ENCODE measurements at regions not wholly inside any gene's neighbourhood (a gene's known extent, or its start where the extent isn't known, plus 50 kb on each side); places are given as distances from the start of the nearest gene placed in this dataset.

DNA sequence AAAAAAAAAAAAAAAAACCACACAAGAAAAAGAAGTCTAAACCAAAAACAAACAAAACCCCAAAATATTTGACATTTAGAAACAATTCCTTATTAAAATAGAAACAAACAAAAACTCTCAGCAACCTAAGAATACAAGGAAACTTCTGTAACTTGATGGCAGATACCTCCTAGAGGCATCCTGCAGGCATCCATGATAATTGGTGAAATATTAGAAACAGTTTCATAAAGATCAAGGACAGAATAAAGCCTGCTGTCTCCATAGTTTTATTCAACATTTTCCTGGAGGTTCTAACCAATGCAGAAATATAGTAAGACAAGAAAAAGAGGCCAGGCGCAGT, 63.0 kb upstream of the TRPM1 start:
- DNase-seq (no peak), ATAC-seq (no peak)
- H3K27ac Mint-ChIP-seq = no peak overlapping the region
- no peak overlapping the region for H3K4me3 Mint-ChIP-seq
- no peaks in the 10 kb centered on the region for H3K36me3 Mint-ChIP-seq (ENCODE audit: low read depth)
- H3K27me3 Mint-ChIP-seq = peaks cover 3% of the 10 kb centered on the region
- no peaks in the 10 kb centered on the region for H3K9me3 Mint-ChIP-seq
- peaks cover 11% of the 10 kb centered on the region for H3K4me1 Mint-ChIP-seq

DNA sequence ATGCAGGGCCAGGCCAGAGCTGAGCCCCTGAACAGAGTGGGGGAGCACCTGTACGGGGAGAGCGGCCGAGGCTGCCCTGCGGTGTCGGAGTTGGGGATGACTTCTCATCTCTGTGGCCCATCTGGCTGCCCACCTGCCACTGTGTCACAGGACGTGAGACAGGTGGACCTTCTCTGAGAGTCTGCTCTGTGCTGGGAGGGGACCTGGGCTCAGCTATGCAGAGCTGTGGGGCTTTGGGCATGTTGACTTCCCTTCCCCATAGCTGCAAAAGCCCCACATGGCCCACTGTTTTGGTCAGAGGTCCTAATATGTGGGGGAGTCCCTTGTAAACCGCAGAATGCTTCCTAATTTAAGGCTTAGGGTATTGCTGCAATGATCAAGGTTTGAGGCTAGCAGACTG, 68.0 kb upstream of the TRPM1 start:
- H3K9me3 Mint-ChIP-seq = no peaks in the 10 kb centered on the region
- DNase-seq (no peak), ATAC-seq (no peak)
- no peak overlapping the region for H3K4me3 Mint-ChIP-seq
- no peak overlapping the region for H3K27ac Mint-ChIP-seq
- no peaks in the 10 kb centered on the region for H3K36me3 Mint-ChIP-seq (ENCODE audit: low read depth)
- peaks cover 11% of the 10 kb centered on the region for H3K4me1 Mint-ChIP-seq
- H3K27me3 Mint-ChIP-seq = no peaks in the 10 kb centered on the region

DNA sequence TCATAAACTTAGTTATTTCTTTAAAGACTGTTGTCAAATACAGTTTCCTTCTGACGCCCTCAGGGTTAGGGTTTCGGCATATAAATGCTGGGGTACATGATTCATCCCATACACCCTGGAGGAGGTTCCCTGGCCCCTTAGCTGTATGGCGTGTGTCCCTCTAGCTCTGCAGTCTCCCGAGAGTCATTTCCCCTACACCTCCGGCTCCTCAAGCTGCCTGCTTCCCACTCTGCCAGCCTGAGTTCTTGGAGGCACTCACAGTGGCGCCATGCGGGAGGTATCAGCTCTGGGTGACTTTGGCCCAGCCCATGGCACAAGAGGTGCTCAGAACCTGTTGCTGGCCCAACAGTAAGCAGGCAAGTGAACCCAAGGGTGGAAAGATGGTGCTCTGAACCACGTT, 70.2 kb upstream of the TRPM1 start:
- H3K27me3 Mint-ChIP-seq = no peaks in the 10 kb centered on the region
- no peak overlapping the region for H3K27ac Mint-ChIP-seq
- no peaks in the 10 kb centered on the region for H3K9me3 Mint-ChIP-seq
- ATAC-seq = no peak
- H3K36me3 Mint-ChIP-seq (ENCODE audit: low read depth) = no peaks in the 10 kb centered on the region
- H3K4me3 Mint-ChIP-seq = no peak overlapping the region
- no peak for DNase-seq
- H3K4me1 Mint-ChIP-seq = peaks cover 11% of the 10 kb centered on the region

DNA sequence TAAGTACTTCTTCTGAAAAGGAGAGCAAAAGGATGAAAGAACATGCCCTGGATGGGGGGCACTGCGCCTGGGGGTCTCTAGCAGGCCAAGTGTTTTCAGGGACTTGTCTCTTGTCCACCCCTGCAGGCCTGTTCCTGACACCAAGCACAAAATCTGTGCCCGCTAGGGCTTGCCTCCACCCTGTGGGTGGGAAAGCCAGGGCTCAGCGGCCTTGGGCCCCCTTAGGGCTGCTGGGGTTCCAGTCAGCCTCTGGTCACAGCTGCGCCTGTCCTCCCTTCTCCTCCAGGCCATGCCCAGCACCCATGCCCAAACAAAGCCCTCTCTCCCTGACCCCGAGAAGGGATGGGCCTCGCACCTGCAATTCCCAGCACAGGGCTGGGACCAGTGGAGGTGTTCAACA, 71.1 kb upstream of the TRPM1 start:
- H3K9me3 Mint-ChIP-seq = no peaks in the 10 kb centered on the region
- DNase-seq (no peak), ATAC-seq (no peak)
- H3K27me3 Mint-ChIP-seq = no peaks in the 10 kb centered on the region
- no peaks in the 10 kb centered on the region for H3K36me3 Mint-ChIP-seq (ENCODE audit: low read depth)
- H3K4me1 Mint-ChIP-seq = peaks cover 7% of the 10 kb centered on the region
- no peak overlapping the region for H3K27ac Mint-ChIP-seq
- H3K4me3 Mint-ChIP-seq = no peak overlapping the region

DNA sequence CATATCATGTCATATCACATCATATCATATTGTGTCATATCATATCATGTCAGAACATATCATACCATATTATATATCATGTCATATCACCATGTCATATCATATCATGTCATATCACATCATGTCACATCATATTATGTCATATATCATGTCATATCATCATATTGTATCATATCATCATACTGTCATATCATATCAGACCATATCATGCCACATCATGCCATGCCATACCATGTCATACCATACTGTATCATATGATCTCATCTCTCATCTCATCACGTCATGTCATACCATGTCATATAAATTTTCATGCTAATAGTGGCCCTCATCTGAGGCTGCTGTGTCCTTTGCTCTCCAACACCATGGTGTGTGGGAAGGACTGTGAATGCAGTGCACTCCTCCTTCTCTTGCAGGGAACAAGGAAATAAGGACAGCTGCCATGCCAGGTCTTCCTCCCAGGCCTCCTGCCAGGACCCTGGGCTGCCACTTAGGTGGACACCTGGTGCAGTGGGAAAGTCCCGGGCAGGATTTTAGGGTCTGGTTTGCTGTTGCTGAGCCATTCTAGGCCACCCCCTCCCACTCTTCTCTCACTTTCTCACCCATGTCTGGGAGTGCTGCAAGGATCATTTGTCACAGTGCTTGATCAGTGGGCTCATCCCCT, 72.4 kb upstream of the TRPM1 start:
- no peak overlapping the region for H3K27ac Mint-ChIP-seq
- no peak for ATAC-seq

DNA sequence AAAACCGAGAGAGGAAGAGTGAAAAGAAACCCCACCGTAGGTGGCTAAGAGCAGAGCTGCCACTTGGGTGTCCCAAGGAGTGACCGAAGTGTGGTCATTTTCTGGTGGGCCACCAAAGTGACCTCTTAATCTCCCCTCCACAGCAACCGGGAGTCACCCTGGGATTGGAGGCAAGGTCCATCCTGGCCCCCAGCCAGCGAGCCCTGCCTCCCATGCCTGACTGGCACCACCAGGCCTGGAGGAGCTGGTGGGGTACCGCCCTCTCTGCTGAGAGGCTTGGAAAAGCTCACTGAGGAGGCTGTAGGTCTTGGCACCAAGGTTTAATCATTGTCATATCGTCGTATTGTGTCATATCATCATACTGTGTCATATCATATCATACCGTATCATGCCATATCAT, 74.0 kb upstream of the TRPM1 start:
- ATAC-seq = no peak
- Mint-ChIP-seq H3K27me3 (no peaks in the 10 kb centered on the region), H3K4me3 (no peak overlapping the region), H3K36me3 (ENCODE audit: low read depth) (no peaks in the 10 kb centered on the region), H3K9me3 (peaks cover 5% of the 10 kb centered on the region), H3K27ac (peak overlapping the region; percentile 13), H3K4me1 (peaks cover 16% of the 10 kb centered on the region)
- DNase-seq = no peak

More for the DNA sequence above, 72.4 kb upstream of the TRPM1 start:
- Mint-ChIP-seq H3K9me3 (no peaks in the 10 kb centered on the region), H3K4me3 (no peak overlapping the region), H3K4me1 (peaks cover 6% of the 10 kb centered on the region), H3K27me3 (no peaks in the 10 kb centered on the region), H3K36me3 (ENCODE audit: low read depth) (no peaks in the 10 kb centered on the region)
- DNase-seq = no peak

DNA sequence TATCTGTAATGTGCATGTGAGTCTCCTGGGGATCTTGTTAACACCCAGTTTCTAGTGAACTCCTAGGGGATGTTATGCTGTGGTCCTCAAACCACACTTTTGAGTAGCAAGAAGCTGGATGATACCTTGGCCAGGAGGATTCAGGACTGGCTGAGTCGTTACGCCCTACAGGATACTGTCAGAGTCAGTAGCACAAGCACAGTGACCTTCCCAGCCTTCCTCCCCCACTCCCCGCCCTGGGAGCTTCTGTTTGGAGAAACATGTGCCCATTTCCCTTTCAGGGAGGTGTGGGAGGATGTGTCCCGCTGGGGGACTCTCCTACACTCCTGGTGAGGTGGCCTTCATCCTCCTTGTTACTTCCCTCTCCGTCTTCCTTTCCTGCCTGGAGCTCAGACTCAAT, 76.4 kb upstream of the TRPM1 start:
- ATAC-seq (peak; percentile 60), DNase-seq (no peak)
- H3K27me3 Mint-ChIP-seq = no peaks in the 10 kb centered on the region
- H3K36me3 Mint-ChIP-seq (ENCODE audit: low read depth) = no peaks in the 10 kb centered on the region
- no peak overlapping the region for H3K4me3 Mint-ChIP-seq
- H3K27ac Mint-ChIP-seq = no peak overlapping the region
- H3K9me3 Mint-ChIP-seq = peaks cover 8% of the 10 kb centered on the region
- H3K4me1 Mint-ChIP-seq = peaks cover 16% of the 10 kb centered on the region

DNA sequence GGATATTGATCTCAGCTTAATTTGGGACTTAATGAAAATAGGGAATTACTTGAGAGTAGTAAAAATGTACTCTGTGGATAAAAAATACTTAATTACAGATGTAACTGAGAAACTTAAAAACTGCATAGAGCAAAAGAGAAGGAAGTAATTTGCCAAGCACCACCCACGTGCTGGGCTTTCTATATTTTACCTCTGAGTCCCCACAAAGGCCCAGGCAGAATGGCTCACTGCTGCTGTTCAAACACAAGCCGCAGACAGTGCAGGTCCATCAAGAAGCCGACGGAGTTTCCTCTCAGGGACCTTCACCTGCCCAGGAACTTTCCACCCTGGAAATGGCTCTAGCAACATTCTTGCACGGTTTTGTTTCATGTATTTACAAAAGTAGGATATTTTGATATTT, 77.2 kb upstream of the TRPM1 start:
- DNase-seq = no peak
- H3K4me1 Mint-ChIP-seq = peaks cover 16% of the 10 kb centered on the region
- H3K9me3 Mint-ChIP-seq = peaks cover 8% of the 10 kb centered on the region
- H3K36me3 Mint-ChIP-seq (ENCODE audit: low read depth) = no peaks in the 10 kb centered on the region
- H3K4me3 Mint-ChIP-seq = no peak overlapping the region
- no peaks in the 10 kb centered on the region for H3K27me3 Mint-ChIP-seq
- no peak overlapping the region for H3K27ac Mint-ChIP-seq
- ATAC-seq = no peak

DNA sequence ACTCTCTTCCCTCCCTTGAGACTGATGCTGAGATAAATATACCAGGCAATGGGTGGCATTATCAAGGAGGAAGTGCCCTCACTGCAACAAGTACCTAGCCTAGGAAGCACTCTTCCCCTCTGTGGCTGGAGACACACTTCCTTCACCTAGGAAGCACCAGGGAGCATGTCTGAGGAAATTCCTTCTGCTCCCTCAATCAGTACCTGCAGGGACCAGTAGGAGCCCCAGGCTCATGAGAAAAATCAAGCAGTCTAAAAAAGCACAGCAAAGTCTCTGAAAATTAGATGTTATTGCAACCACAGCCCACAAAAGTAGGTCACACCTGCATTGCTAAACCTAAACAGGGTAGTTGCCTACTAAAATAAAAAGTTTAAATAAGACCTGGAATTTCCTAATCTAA, 78.2 kb upstream of the TRPM1 start:
- H3K9me3 Mint-ChIP-seq = peaks cover 8% of the 10 kb centered on the region
- peak overlapping the region; percentile 60 for H3K27ac Mint-ChIP-seq
- DNase-seq (no peak), ATAC-seq (no peak)
- no peaks in the 10 kb centered on the region for H3K27me3 Mint-ChIP-seq
- no peaks in the 10 kb centered on the region for H3K36me3 Mint-ChIP-seq (ENCODE audit: low read depth)
- no peak overlapping the region for H3K4me3 Mint-ChIP-seq
- peaks cover 16% of the 10 kb centered on the region for H3K4me1 Mint-ChIP-seq

DNA sequence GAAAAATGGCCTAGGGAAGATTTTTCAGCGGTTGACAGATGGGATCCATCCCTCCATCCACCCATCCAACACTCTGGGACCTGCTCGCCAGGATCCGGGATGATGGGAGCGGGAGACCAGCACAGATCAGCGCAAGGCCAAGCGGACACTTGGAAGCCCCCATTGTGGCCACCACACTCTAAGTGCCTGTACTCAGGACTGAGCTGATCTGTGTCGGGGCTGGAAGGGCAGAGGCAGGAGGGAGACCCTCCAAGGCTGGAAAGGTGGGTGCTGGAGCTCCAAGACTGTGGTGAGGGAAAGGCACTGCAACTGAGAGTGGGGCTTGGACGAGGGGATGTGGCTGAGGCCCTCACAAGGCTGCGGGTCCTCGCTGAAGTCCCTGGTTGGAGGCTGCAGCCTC, 91.8 kb upstream of the TRPM1 start:
- Mint-ChIP-seq H3K36me3 (ENCODE audit: low read depth) (peaks cover 9% of the 10 kb centered on the region), H3K4me3 (no peak overlapping the region), H3K4me1 (peaks cover 6% of the 10 kb centered on the region), H3K27me3 (no peaks in the 10 kb centered on the region), H3K27ac (no peak overlapping the region), H3K9me3 (peaks cover 16% of the 10 kb centered on the region)
- DNase-seq (no peak), ATAC-seq (no peak)

DNA sequence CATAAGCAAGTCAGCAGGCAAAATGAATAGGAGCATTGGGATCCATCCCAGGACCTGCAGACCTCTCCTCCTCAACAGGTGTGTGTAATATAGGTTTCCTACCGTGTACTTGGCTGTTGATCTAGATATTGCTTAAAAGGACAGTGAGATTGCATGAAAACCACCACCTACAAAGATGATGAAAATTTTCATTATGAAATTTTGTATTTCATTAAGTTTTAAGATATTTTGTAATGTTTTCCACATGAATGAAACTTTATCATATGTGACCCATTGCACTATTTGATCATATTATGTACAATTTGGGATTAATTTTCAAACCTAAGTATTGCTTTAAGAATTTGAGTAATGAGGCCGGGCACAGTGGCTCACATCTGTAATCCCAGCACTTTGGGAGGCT, 94.3 kb upstream of the TRPM1 start:
- DNase-seq (no peak), ATAC-seq (no peak)
- peaks cover 13% of the 10 kb centered on the region for H3K4me1 Mint-ChIP-seq
- no peak overlapping the region for H3K4me3 Mint-ChIP-seq
- H3K27me3 Mint-ChIP-seq = peaks cover 4% of the 10 kb centered on the region
- no peaks in the 10 kb centered on the region for H3K9me3 Mint-ChIP-seq
- no peaks in the 10 kb centered on the region for H3K36me3 Mint-ChIP-seq (ENCODE audit: low read depth)
- H3K27ac Mint-ChIP-seq = no peak overlapping the region

DNA sequence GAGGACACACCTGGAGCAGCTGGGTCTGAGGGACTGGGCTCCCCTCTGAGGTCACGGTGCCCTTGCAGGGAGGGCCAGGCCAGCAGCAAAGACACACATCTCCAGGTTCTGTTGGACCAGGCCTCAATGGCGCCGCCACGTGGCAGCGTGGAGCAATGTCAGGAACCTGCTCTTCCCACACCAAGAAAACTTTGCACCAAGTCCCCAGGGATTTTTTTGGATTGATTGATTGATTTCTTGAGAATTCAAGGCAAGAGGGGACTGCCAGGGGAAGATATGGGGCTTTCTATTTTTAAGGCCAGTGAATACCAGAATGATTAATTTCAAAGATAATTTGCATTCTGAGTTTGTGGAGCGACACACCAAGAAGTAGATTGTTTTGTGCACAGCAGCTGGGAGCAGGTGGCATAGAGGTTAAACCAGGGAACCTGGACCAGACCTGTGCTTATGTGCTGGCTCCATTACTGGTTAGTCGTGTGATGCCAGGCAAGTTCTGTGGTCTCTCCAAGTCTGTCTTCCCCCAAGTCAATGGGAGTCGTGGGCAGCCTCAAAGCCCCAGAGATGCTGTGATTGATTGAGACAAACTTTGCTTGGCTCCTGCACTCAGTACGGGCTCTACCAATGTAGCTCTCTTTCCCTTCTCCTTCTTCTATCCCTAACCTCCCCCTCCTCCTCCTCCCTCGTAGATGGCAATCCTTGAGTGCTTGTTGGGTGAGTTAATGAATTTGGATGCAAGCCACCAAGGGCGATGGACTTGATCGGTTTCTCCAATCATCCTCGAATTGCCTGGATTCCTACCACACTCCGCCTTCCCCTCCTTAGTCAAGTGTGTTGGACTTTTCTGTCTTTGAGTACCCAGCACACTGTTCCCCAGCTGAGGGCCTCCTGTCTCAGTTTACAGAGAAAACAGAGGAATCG, 96.2 kb upstream of the TRPM1 start:
- DNase-seq = peak; percentile 63
- Mint-ChIP-seq H3K4me1 (peaks cover 17% of the 10 kb centered on the region), H3K9me3 (no peaks in the 10 kb centered on the region), H3K36me3 (ENCODE audit: low read depth) (no peaks in the 10 kb centered on the region), H3K27ac (no peak overlapping the region), H3K27me3 (peaks cover 4% of the 10 kb centered on the region), H3K4me3 (no peak overlapping the region)
- peak; percentile 30 for ATAC-seq

DNA sequence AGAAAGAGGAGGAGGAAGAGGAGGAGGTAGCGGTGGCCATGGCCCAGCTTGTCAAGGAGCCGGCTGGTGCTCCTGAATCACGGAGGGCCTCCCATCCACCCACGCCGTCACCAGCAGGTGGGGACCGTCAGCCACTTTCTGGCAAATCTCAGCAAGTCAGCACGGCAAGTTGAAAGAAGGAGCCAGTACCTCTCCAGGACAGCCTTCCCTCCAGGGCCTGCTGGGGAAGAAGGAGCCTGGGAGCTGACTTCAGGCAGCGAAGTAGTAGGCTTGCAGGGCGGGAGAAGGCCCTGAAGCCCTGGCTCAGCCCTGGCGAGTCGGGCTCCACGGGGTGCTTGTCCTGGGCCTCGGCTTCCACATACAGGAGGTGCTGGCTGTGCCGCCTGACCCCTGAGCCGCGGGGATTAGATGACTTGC, 99.2 kb upstream of the TRPM1 start:
- Mint-ChIP-seq H3K27me3 (peaks cover 4% of the 10 kb centered on the region), H3K4me1 (peaks cover 25% of the 10 kb centered on the region), H3K4me3 (no peak overlapping the region), H3K9me3 (no peaks in the 10 kb centered on the region), H3K36me3 (ENCODE audit: low read depth) (no peaks in the 10 kb centered on the region), H3K27ac (no peak overlapping the region)
- DNase-seq = peak; percentile 63
- peak; percentile 34 for ATAC-seq

DNA sequence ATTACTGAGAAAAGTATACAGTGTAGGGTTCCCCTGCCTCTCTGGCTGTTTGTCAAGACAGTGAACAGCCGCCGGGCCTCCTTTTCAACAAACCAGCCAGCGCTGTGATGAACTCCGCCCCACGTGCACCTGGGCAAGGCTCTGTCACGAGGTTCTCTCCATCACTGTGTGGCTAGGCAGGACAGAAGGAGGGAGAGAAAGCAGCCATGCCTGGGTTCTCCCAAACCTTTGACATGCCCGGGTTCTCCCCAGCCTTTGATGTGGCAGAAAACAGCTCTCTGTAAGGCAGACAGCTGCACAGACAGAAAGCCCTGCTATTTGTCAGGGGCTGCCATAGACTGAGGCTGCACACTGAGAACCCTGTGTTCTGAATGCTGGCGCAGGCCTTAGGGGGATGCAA, 101.4 kb upstream of the TRPM1 start:
- no peak for ATAC-seq
- no peak overlapping the region for H3K27ac Mint-ChIP-seq
- peaks cover 4% of the 10 kb centered on the region for H3K27me3 Mint-ChIP-seq
- H3K36me3 Mint-ChIP-seq (ENCODE audit: low read depth) = no peaks in the 10 kb centered on the region
- no peaks in the 10 kb centered on the region for H3K9me3 Mint-ChIP-seq
- peaks cover 29% of the 10 kb centered on the region for H3K4me1 Mint-ChIP-seq
- no peak for DNase-seq
- H3K4me3 Mint-ChIP-seq = no peak overlapping the region

DNA sequence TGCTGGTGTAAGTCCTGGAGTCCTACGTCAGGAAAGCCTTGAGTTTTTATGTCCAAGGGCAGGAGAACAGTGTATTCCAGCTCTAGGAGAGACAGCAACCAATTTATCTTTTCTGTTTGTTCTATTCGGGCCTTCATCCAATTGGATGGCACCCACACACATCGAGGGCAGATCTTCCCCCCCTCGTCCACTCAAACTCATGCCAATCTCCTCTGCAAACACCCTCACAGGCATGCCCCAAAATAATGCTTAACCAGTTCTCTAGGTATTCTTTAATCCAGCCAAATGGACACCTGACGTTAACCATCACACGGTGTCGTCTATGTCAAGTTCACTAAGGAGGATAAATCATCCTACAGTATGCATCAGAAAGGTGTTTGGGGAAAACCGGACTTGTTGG, 102.5 kb upstream of the TRPM1 start:
- no peak for DNase-seq
- ATAC-seq = no peak
- Mint-ChIP-seq H3K4me1 (peaks cover 25% of the 10 kb centered on the region), H3K27ac (no peak overlapping the region), H3K27me3 (peaks cover 3% of the 10 kb centered on the region), H3K9me3 (no peaks in the 10 kb centered on the region), H3K36me3 (ENCODE audit: low read depth) (no peaks in the 10 kb centered on the region), H3K4me3 (no peak overlapping the region)

All from activated naive CD8-positive, alpha-beta T cell treated with anti-CD3 and anti-CD28 coated beads, Interleukin-2, amount 50 U/mL, for 24 hours (primary cell).